NT2/D1 (cell line): ENCODE measurements at regions not wholly inside any gene's neighbourhood (a gene's known extent, or its start where the extent isn't known, plus 50 kb on each side); places are given as distances from the start of the nearest gene placed in this dataset.

Experiments
- SUZ12 ChIP-seq: IDR thresholded peaks from 2 replicates; pipeline ENCODE4 v1.6.1; 2011; ENCODE audit not compliant: insufficient read length, insufficient read depth; ENCODE audit errors: extremely low read depth
- YY1 ChIP-seq: IDR thresholded peaks from 2 replicates; pipeline ENCODE4 v1.6.1; 2011; ENCODE audit not compliant: insufficient read length, insufficient read depth
- ZNF274 ChIP-seq: IDR thresholded peaks from 2 replicates; pipeline ENCODE4 v1.6.1; 2011; ENCODE audit warnings: mild to moderate bottlenecking, low read depth, low read length

DNA sequence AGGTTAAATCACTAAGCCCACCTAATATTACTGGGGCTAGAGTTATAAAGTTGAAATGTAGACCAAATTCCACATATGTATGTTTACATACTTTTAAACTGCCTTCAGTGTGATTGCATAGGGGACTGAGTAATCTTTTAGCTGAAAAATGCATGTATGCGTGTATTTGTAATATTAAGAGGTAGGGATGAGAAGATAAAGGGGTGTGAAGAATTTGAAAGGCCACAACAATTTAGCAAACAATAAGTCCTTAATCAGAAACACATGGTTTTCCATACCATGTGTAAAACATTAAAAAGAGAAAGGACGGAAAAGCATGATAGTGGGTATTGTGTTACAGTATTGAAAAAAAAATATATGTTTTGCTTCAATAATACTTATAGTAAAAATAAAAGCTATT is 919.9 kb upstream of the FLRT2 start:
- TF ChIP-seq ZNF274 (no peak), SUZ12 (no peak), YY1 (no peak)
